ENCODE measurements at regions not wholly inside any gene's neighbourhood (a gene's known extent, or its start where the extent isn't known, plus 50 kb on each side); places are given as distances from the start of the nearest gene placed in this dataset.
A peak's percentile ranks its signal among the peaks of the same experiment; 100 is the strongest.

GRCh38 chr5:33316773-33317172, 124.0 kb upstream of the TARS1 start:
- in situ Hi-C loops (cut with HindIII; ENCODE audit: low sequenced_read_pairs), result no loop called here
- TF ChIP-seq CTCF (IDR thresholded peaks at IDR 0.05; ENCODE audit: low read depth, low read length, missing control alignments), result no peak
- DNase-seq (ENCODE audit: low read depth), result no peak
- H3K4me3 ChIP-seq (ENCODE audit: low read depth, low read length), result no peak overlapping the region

GRCh38 chr5:33317271-33317670, 123.5 kb upstream of the TARS1 start:
- no peak for DNase-seq (ENCODE audit: low read depth)
- TF ChIP-seq CTCF (IDR thresholded peaks at IDR 0.05; ENCODE audit: low read depth, low read length, missing control alignments), result no peak
- no peak overlapping the region for H3K4me3 ChIP-seq (ENCODE audit: low read depth, low read length)
- in situ Hi-C loops (cut with HindIII; ENCODE audit: low sequenced_read_pairs), result no loop called here

GRCh38 chr5:33319151-33319550, 121.6 kb upstream of the TARS1 start:
- TF ChIP-seq CTCF (IDR thresholded peaks at IDR 0.05; ENCODE audit: low read depth, low read length, missing control alignments), result no peak
- in situ Hi-C loops (cut with HindIII; ENCODE audit: low sequenced_read_pairs), result no loop called here
- DNase-seq (ENCODE audit: low read depth), result no peak
- H3K4me3 ChIP-seq (ENCODE audit: low read depth, low read length), result no peak overlapping the region

GRCh38 chr5:33319841-33320240, 120.9 kb upstream of the TARS1 start:
- in situ Hi-C loops (cut with HindIII; ENCODE audit: low sequenced_read_pairs), result no loop called here
- TF ChIP-seq CTCF (IDR thresholded peaks at IDR 0.05; ENCODE audit: low read depth, low read length, missing control alignments), result no peak
- no peak overlapping the region for H3K4me3 ChIP-seq (ENCODE audit: low read depth, low read length)
- no peak for DNase-seq (ENCODE audit: low read depth)

- no peak overlapping the region for H3K4me3 ChIP-seq (ENCODE audit: low read depth, low read length)
- in situ Hi-C loops (cut with HindIII; ENCODE audit: low sequenced_read_pairs), result no loop called here
- no peak for TF ChIP-seq CTCF (IDR thresholded peaks at IDR 0.05; ENCODE audit: low read depth, low read length, missing control alignments)
- DNase-seq (ENCODE audit: low read depth), result peak; percentile 95
Measured at GRCh38 chr5:33321026-33321425, 119.7 kb upstream of the TARS1 start.

GRCh38 chr5:33322632-33323031, 118.1 kb upstream of the TARS1 start:
- DNase-seq (ENCODE audit: low read depth), result no peak
- in situ Hi-C loops (cut with HindIII; ENCODE audit: low sequenced_read_pairs), result no loop called here
- TF ChIP-seq CTCF (IDR thresholded peaks at IDR 0.05; ENCODE audit: low read depth, low read length, missing control alignments), result no peak
- no peak overlapping the region for H3K4me3 ChIP-seq (ENCODE audit: low read depth, low read length)

All from astrocyte of the cerebellum (primary cell).